OCI-LY3 (cell line): ENCODE measurements at regions not wholly inside any gene's neighbourhood (a gene's known extent, or its start where the extent isn't known, plus 50 kb on each side); places are given as distances from the start of the nearest gene placed in this dataset.

Source experiments
- H2AFZ ChIP-seq: fragments of 200-600, 300-600 bp; shearing (Covaris generic); 2 replicates; pipeline ENCODE4 v1.6.0; 2014; ENCODE audit warnings: antibody characterized with exemption, low read depth, low read length
- H3K27ac ChIP-seq: fragments of 200-600, 300-600 bp; sonication (generic); 2 replicates; pipeline ENCODE4 v1.5.1; 2014; ENCODE audit warnings: mild to moderate bottlenecking, low read length, moderate library complexity, mixed read lengths
- H3K27me3 ChIP-seq: fragments of 200-600, 300-600 bp; sonication (generic); 2 replicates; pipeline ENCODE4 v1.6.1; 2014; ENCODE audit warnings: low read depth, low read length, mixed read lengths
- H3K36me3 ChIP-seq: fragments of 200-600, 300-600 bp; sonication (generic); replicated peaks from 2 replicates; pipeline ENCODE3; 2014; ENCODE audit warnings: low read depth, low read length, mixed read lengths
- H3K4me1 ChIP-seq: fragments of 300-600, 200-600 bp; sonication (generic); 2 replicates; pipeline ENCODE4 v1.6.1; 2014; ENCODE audit warnings: low read length, mixed read lengths
- H3K4me2 ChIP-seq: fragments of 200-600, 300-600 bp; sonication (generic); 2 replicates; pipeline ENCODE4 v1.6.1; 2014; ENCODE audit warnings: low read length, mixed read lengths
- H3K4me3 ChIP-seq: fragments of 300-600, 200-600 bp; sonication (generic); 2 replicates; pipeline ENCODE4 v1.5.1; 2014; ENCODE audit warnings: antibody characterized with exemption, mild to moderate bottlenecking, low read length, moderate library complexity
- H3K79me2 ChIP-seq: fragments of 300-600, 200-600 bp; shearing (Covaris generic); 2 replicates; pipeline ENCODE4 v1.6.1; 2014; ENCODE audit warnings: mild to moderate bottlenecking, low read length, mixed read lengths
- H3K9ac ChIP-seq: fragments of 300-600, 200-600 bp; shearing (Covaris generic); 2 replicates; pipeline ENCODE4 v1.6.0; 2014; ENCODE audit warnings: mild to moderate bottlenecking, low read length, moderate library complexity
- H3K9me3 ChIP-seq: fragments of 200-600, 300-600 bp; shearing (Covaris generic); 2 replicates; pipeline ENCODE4 v1.6.1; 2014; ENCODE audit warnings: low read length, mixed read lengths; ENCODE audit not compliant: insufficient read depth
- H4K20me1 ChIP-seq: fragments of 200-600, 300-600 bp; sonication (generic); 2 replicates; pipeline ENCODE4 v1.6.1; 2016; ENCODE audit warnings: low read length, mixed read lengths; ENCODE audit not compliant: insufficient read depth
- EZH2phosphoT487 ChIP-seq: fragments of 200-600 bp; shearing (Covaris generic); IDR thresholded peaks from 2 replicates; pipeline ENCODE4 v1.6.1; 2018; ENCODE audit warnings: antibody characterized with exemption, mixed run types, low read depth
- TF ChIP-seq, protein P1 (sequence below): fragments of 200-600, 300-600 bp; sonication (generic); IDR thresholded peaks from 2 replicates; pipeline ENCODE4 v1.5.1; 2014; ENCODE audit warnings: antibody characterized with exemption, low read length, low read depth

DNA sequence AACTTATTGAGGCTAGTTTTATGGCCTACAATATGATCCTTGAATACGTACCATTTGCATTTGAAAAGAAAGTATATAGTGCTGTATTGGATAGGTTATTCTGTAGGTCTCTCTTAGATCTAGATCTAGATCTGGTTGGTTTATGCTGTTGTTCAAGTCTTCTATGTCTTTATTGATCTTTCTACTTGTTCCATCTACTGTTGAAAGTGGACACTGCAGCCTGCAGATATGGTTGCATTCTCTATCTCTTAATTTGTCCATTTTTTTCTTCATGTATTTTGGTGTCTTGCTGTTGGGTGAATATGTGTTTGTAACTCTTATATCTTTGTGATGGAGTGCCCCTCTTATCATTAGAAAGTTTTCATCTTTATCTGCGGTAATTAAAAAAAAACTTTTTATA lies 139.4 kb upstream of the PCDH15 start:
- Histone ChIP-seq H2AFZ (no peak overlapping the region), H3K79me2 (no peaks in the 10 kb centered on the region), H4K20me1 (no peaks in the 10 kb centered on the region), H3K9ac (no peak overlapping the region), H3K36me3 (no peaks in the 10 kb centered on the region), H3K27ac (no peak overlapping the region), H3K27me3 (no peaks in the 10 kb centered on the region), H3K9me3 (no peaks in the 10 kb centered on the region), H3K4me1 (no peaks in the 10 kb centered on the region), H3K4me2 (no peak overlapping the region), H3K4me3 (no peak overlapping the region)
- TF ChIP-seq, protein P1, sequence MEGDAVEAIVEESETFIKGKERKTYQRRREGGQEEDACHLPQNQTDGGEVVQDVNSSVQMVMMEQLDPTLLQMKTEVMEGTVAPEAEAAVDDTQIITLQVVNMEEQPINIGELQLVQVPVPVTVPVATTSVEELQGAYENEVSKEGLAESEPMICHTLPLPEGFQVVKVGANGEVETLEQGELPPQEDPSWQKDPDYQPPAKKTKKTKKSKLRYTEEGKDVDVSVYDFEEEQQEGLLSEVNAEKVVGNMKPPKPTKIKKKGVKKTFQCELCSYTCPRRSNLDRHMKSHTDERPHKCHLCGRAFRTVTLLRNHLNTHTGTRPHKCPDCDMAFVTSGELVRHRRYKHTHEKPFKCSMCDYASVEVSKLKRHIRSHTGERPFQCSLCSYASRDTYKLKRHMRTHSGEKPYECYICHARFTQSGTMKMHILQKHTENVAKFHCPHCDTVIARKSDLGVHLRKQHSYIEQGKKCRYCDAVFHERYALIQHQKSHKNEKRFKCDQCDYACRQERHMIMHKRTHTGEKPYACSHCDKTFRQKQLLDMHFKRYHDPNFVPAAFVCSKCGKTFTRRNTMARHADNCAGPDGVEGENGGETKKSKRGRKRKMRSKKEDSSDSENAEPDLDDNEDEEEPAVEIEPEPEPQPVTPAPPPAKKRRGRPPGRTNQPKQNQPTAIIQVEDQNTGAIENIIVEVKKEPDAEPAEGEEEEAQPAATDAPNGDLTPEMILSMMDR: peak; percentile 27
- no peak for TF ChIP-seq EZH2phosphoT487

DNA sequence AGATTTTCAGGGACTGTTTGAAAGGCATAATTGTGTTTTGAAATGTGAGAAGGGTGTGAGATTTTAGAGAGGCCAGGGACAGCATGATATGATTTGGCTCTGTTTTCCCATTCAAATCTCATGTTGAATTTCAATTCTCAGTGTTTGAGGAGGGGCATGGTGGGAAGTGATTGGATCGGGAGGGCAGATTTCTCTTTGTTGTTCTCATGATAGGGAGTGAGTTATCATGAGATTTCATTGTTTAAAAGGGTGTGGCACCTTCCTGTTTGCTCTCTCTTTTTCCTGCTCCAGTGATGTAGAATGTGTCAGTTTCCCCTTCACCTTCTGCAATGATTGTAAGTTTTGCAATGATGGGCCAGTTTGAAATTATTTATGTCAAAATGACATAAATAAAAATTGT lies 113.0 kb upstream of the PCDH15 start:
- H3K36me3 ChIP-seq: no peaks in the 10 kb centered on the region
- H4K20me1 ChIP-seq: no peaks in the 10 kb centered on the region
- TF ChIP-seq, protein P1: no peak
- no peak for TF ChIP-seq EZH2phosphoT487
- H3K79me2 ChIP-seq: no peaks in the 10 kb centered on the region
- no peak overlapping the region for H3K27ac ChIP-seq
- H3K9me3 ChIP-seq: no peaks in the 10 kb centered on the region
- H3K4me2 ChIP-seq: no peak overlapping the region
- H3K4me1 ChIP-seq: no peaks in the 10 kb centered on the region
- H3K27me3 ChIP-seq: no peaks in the 10 kb centered on the region
- H3K4me3 ChIP-seq: no peak overlapping the region
- no peak overlapping the region for H3K9ac ChIP-seq
- H2AFZ ChIP-seq: no peak overlapping the region

DNA sequence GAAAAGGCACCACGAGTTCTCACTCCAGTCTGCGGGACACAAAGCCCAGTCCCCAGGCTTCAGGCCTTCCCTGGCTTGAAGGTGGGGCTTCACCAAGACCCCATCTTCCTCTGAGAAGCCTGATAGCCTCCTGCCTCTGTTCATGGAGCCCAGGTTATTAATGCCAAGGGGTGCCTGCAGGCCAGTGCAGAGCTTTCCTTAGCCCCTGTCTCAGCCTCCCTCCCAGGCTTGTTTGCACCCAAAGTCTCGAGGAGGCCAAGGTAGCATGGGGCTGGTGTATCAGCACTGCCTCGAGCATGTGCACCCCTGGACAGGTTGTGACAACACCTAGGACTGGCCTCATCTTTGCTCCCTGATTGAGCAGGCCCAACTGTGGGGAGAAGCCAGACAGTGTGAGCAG lies 108.1 kb upstream of the PCDH15 start:
- no peaks in the 10 kb centered on the region for H3K27me3 ChIP-seq
- H3K36me3 ChIP-seq: no peaks in the 10 kb centered on the region
- TF ChIP-seq, protein P1: no peak
- no peak for TF ChIP-seq EZH2phosphoT487
- no peak overlapping the region for H3K4me2 ChIP-seq
- H3K27ac ChIP-seq: no peak overlapping the region
- H3K4me1 ChIP-seq: no peaks in the 10 kb centered on the region
- H4K20me1 ChIP-seq: no peaks in the 10 kb centered on the region
- no peak overlapping the region for H3K9ac ChIP-seq
- no peaks in the 10 kb centered on the region for H3K9me3 ChIP-seq
- H3K79me2 ChIP-seq: no peaks in the 10 kb centered on the region
- no peak overlapping the region for H3K4me3 ChIP-seq
- peak overlapping the region; percentile 46; the same call in 1 of the 2 replicates for H2AFZ ChIP-seq

DNA sequence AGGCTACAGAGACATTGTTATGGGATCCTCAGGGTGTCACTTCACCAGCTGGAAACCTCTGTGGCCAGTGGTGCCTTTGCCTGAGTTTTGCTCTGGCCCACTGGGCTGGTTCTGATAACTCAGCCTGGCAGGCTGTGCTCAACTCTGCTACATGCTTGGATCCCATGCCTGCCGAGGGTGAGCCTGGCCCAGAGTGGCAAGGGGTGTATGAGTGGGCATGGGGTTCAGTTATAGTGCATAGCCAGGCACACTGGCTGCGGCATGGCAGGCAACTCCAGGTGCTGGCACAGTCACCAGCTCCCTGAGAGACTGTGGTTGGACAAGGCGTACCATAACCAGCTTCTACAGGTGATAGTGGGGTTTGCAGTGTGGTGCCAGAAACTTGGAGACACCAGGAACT lies 107.0 kb upstream of the PCDH15 start:
- H4K20me1 ChIP-seq: no peaks in the 10 kb centered on the region
- no peak for TF ChIP-seq EZH2phosphoT487
- TF ChIP-seq, protein P1: no peak
- no peak overlapping the region for H2AFZ ChIP-seq

More for the DNA sequence above, 107.0 kb upstream of the PCDH15 start:
- no peaks in the 10 kb centered on the region for H3K27me3 ChIP-seq
- no peak overlapping the region for H3K4me2 ChIP-seq
- no peak overlapping the region for H3K27ac ChIP-seq
- no peaks in the 10 kb centered on the region for H3K4me1 ChIP-seq
- no peaks in the 10 kb centered on the region for H3K9me3 ChIP-seq
- H3K4me3 ChIP-seq: no peak overlapping the region
- H3K79me2 ChIP-seq: no peaks in the 10 kb centered on the region
- no peak overlapping the region for H3K9ac ChIP-seq
- H3K36me3 ChIP-seq: no peaks in the 10 kb centered on the region
